Common myeloid progenitor, CD34-positive (primary cell): ENCODE measurements at regions not wholly inside any gene's neighbourhood (a gene's known extent, or its start where the extent isn't known, plus 50 kb on each side); places are given as distances from the start of the nearest gene placed in this dataset.

Experiments used
- CTCF ChIA-PET: fragments of 350-600 bp; sonication (Branson Sonifier 250); formaldehyde crosslinking; loops from one replicate; lab custom pipeline; 2021; ENCODE audit warnings: antibody characterized with exemption; lab: Charles Lee
- POLR2A ChIA-PET: fragments of 350-600 bp; sonication (Branson Sonifier 250); formaldehyde crosslinking; loops from one replicate; lab custom pipeline; 2021; ENCODE audit warnings: antibody characterized with exemption; lab: Charles Lee
- DNase-seq, 3 donors: peaks; one replicate each; pipeline versions ENCODE4 v3.0.0 to v3.0.0-alpha.2; 2013
- H3K27ac ChIP-seq, 2 experiments: 1 replicate in 1 of 2; 2 replicates in 1 of 2; pipeline ENCODE4 v1.7.0; 2013; ENCODE audit warnings: inconsistent platforms in 2 of 2, low read length in 2 of 2, mild to moderate bottlenecking in 2 of 2, low read depth in 1 of 2, moderate library complexity in 1 of 2; ENCODE audit not compliant: severe bottlenecking in 2 of 2, insufficient read depth in 1 of 2, poor library complexity in 1 of 2
- H3K27me3 ChIP-seq, 5 experiments: replicated peaks in 2 of 5; 1 replicate in 3 of 5; 2 replicates in 2 of 5; pipeline versions ENCODE4 v1.6.1 to v1.7.0; 2013; ENCODE audit warnings: low read length in 4 of 5, mild to moderate bottlenecking in 2 of 5, moderate library complexity in 2 of 5, inconsistent platforms in 1 of 5; ENCODE audit not compliant: insufficient read depth in 5 of 5, control insufficient read depth in 4 of 5
- H3K36me3 ChIP-seq, 4 experiments: 1 replicate in 2 of 4; 2 replicates in 2 of 4; pipeline versions ENCODE4 v1.6.1 to v1.7.0; 2013; ENCODE audit warnings: low read length in 3 of 4, control low read depth in 1 of 4, mild to moderate bottlenecking in 1 of 4; ENCODE audit not compliant: control insufficient read depth in 4 of 4, insufficient read depth in 4 of 4
- H3K4me1 ChIP-seq, 4 experiments: 1 replicate in 3 of 4; 2 replicates in 1 of 4; pipeline versions ENCODE4 v1.6.1 to v1.7.1; 2013; ENCODE audit warnings: low read length in 3 of 4, mild to moderate bottlenecking in 3 of 4, control low read depth in 1 of 4, inconsistent platforms in 1 of 4, moderate library complexity in 1 of 4; ENCODE audit not compliant: control insufficient read depth in 4 of 4, insufficient read depth in 4 of 4; ENCODE audit errors: control extremely low read depth in 1 of 4
- H3K4me3 ChIP-seq, 7 experiments: 1 replicate in 4 of 7; 2 replicates in 3 of 7; pipeline versions ENCODE4 v1.5.1 to v1.7.0; 2013; ENCODE audit warnings: mild to moderate bottlenecking in 7 of 7, low read length in 6 of 7, moderate library complexity in 6 of 7, inconsistent platforms in 2 of 7, low read depth in 2 of 7, control low read depth in 1 of 7; ENCODE audit not compliant: insufficient read depth in 4 of 7, control insufficient read depth in 1 of 7; ENCODE audit errors: extremely low read depth in 1 of 7
- H3K9me3 ChIP-seq, 5 experiments: 1 replicate in 4 of 5; 2 replicates in 1 of 5; pipeline versions ENCODE4 v1.6.1 to v1.7.1; 2013; ENCODE audit warnings: low read length in 4 of 5, mild to moderate bottlenecking in 2 of 5, inconsistent platforms in 1 of 5, low read depth in 1 of 5, moderate library complexity in 1 of 5; ENCODE audit not compliant: control insufficient read depth in 4 of 5, insufficient read depth in 2 of 5; ENCODE audit errors: control extremely low read depth in 1 of 5
- WGBS: methylation state at CpG from one replicate; pipeline ENCODE4 v1.1.5; 2013; ENCODE audit not compliant: insufficient coverage; 5-methylcytosine and 5-hydroxymethylcytosine counted together

DNA sequence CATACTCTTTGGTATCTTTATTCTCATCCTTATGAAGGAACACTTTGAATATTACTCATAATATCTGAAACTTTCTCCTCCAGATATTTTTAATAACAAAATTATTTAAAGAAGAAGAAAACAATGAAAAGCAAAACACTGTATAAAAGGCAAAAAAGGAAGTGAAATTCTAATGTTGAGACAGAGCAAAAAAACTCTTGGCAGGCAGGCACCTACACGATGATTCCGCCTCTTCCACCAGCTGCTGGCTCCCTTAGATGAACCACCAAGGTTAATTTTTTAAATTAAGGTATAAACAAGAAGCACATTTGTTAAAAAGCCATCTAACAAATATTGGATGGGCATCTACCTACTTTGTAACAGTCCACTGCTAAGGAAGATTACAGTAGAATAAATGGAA, 434.7 kb downstream of the EPHA4 start:
- POLR2A ChIA-PET = no interaction called here
- Histone ChIP-seq H3K36me3 (no peaks in the 10 kb centered on the region), H3K4me3 (no peak overlapping the region), H3K27ac (no peak overlapping the region), H3K9me3 (no peaks in the 10 kb centered on the region), H3K27me3 (no peaks in the 10 kb centered on the region), H3K4me1 (peaks cover 4 to 13% (median 5%) of the 10 kb centered on the region in 4 experiments)
- WGBS = no CpG with 5 or more reads among the region's 2 CpGs
- DNase-seq = no peak
- CTCF ChIA-PET = interaction anchor here (1.2 kb wide), 1 partner anchor 9 kb away, joined by 3 read pairs; no protein-coding TSS in a partner anchor

DNA sequence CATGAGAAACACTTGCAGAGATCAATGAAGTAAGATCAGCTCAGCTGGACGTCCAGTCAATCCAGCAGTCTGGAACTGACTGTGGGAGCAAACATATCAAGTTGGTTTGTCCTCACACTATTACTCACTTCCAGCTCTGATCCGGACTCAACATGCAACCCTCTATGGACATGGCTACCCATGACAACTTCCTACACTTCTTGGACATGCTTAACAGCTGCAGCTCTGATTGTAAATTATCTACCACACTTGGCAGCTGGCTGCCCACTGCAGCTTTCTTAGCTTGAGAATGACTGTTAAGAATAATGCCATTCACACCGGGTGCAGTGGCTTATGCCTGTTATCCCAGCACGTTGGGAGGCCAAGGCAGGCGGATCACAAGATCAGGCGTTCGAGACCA, 429.8 kb downstream of the EPHA4 start:
- Histone ChIP-seq H3K36me3 (no peaks in the 10 kb centered on the region), H3K27ac (no peak overlapping the region), H3K4me1 (no peaks in the 10 kb centered on the region), H3K4me3 (no peak overlapping the region), H3K9me3 (no peaks in the 10 kb centered on the region), H3K27me3 (no peaks in the 10 kb centered on the region)
- DNase-seq = no peak
- POLR2A ChIA-PET = no interaction called here
- CTCF ChIA-PET = no interaction called here
- 99% methylated on average over 6 of the region's 7 CpGs for WGBS

DNA sequence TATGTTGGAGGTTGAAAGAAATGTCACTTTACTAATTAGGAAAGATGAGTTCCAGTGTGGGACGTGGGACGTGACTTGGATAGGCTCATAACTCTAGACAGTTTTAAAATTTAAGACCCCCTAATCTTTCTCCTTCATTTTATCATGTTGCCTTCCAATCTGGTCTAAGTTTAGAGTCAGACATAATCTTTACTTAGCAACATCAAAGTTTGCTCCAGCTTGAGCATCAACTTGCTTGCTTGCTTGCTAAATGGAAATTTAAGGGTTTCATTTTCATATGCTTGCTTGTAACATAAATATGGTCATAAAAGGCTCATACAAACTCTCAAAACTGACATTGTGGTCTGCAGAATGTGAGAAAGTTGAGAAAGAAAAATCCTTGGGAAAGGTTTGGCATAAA, 428.9 kb downstream of the EPHA4 start:
- no peaks in the 10 kb centered on the region for H3K9me3 ChIP-seq
- POLR2A ChIA-PET = no interaction called here
- CTCF ChIA-PET = no interaction called here
- no peak overlapping the region for H3K4me3 ChIP-seq
- no peaks in the 10 kb centered on the region for H3K4me1 ChIP-seq
- no peaks in the 10 kb centered on the region for H3K36me3 ChIP-seq
- no peaks in the 10 kb centered on the region for H3K27me3 ChIP-seq
- no peak overlapping the region for H3K27ac ChIP-seq
- DNase-seq = no peak
- WGBS = no CpG with 5 or more reads among the region's 2 CpGs

DNA sequence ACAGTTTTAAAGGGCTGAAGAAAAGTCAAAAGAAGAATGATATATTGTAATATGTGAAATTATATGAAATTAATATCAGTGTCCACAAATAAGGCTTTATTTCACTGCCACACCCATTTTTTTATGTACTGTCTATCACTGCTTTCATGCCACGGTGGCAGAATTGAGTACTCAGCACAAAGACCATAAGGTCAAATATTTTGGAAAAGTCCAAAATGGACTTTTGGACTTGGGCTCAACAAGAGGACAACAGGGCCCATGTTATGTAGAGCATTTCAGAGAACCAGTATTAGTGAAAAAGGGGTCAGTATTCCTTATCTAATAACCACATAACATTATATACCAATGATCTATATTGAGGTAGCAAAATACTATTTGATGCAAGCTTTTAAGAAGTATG, 427.2 kb downstream of the EPHA4 start:
- WGBS = 91% methylated on average over 1 of the region's 1 CpG
- no peak for DNase-seq
- Histone ChIP-seq H3K27ac (no peak overlapping the region), H3K36me3 (no peaks in the 10 kb centered on the region), H3K4me1 (no peaks in the 10 kb centered on the region), H3K27me3 (no peaks in the 10 kb centered on the region), H3K9me3 (no peaks in the 10 kb centered on the region), H3K4me3 (no peak overlapping the region)
- CTCF ChIA-PET = no interaction called here
- POLR2A ChIA-PET = no interaction called here

GRCh38 chr2:221145396-221145795, 426.7 kb downstream of the EPHA4 start:
- Histone ChIP-seq H3K4me1 (no peaks in the 10 kb centered on the region), H3K9me3 (no peaks in the 10 kb centered on the region), H3K36me3 (no peaks in the 10 kb centered on the region), H3K27ac (no peak overlapping the region), H3K4me3 (no peak overlapping the region), H3K27me3 (no peaks in the 10 kb centered on the region)
- no peak for DNase-seq
- WGBS = 100% methylated on average over 1 of the region's 1 CpG
- ChIA-PET CTCF (no interaction called here), POLR2A (no interaction called here)

- no peak for DNase-seq
- Histone ChIP-seq H3K36me3 (no peaks in the 10 kb centered on the region), H3K4me1 (no peaks in the 10 kb centered on the region), H3K27ac (no peak overlapping the region), H3K27me3 (no peaks in the 10 kb centered on the region), H3K9me3 (no peaks in the 10 kb centered on the region), H3K4me3 (no peak overlapping the region)
- WGBS = 100% methylated on average over 2 of the region's 3 CpGs
- ChIA-PET POLR2A (no interaction called here), CTCF (no interaction called here)
These were observed 418.9 kb downstream of the EPHA4 start for GRCh38 chr2:221153226-221153625.

- no peaks in the 10 kb centered on the region for H3K27me3 ChIP-seq
- CTCF ChIA-PET = no interaction called here
- WGBS = 92% methylated on average over 5 of the region's 7 CpGs
- H3K36me3 ChIP-seq = no peaks in the 10 kb centered on the region
- DNase-seq = no peak
- H3K4me3 ChIP-seq = no peak overlapping the region
- H3K9me3 ChIP-seq = no peaks in the 10 kb centered on the region
- POLR2A ChIA-PET = no interaction called here
- no peak overlapping the region for H3K27ac ChIP-seq
- no peaks in the 10 kb centered on the region for H3K4me1 ChIP-seq
These were observed 417.9 kb downstream of the EPHA4 start for GRCh38 chr2:221154176-221154575.
